ENCODE measurements at regions not wholly inside any gene's neighbourhood (a gene's known extent, or its start where the extent isn't known, plus 50 kb on each side); places are given as distances from the start of the nearest gene placed in this dataset.

DNA sequence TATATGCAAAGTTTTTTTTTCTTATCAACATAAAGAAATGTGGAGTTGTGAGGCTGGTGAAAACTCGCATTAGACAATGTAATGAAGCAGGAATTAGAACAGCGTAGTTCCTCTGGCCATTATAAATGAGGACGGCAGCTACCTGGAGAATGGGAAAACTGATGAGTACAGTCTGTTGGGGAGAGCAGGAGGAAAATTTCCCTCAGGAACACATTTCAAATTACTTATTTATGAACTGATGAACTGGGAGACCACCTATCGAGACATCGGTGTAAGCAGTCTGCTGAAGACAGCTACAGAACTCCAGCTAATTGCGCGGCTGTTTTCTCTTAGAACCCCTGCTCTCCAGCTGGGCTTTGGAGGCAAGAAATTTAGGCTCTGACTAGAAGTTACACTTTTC, 343.9 kb upstream of the CLINT1 start:
- H3K4me1 ChIP-seq (ENCODE audit: insufficient read depth), result no peaks in the 10 kb centered on the region
- 76 to 81% methylated on average over 7 of the region's 7 CpGs for WGBS, 2 experiments (ENCODE audit: low coverage in 1 of 2, low lambda C conversion rate in 2 of 2, missing lambda C conversion rate in 2 of 2)
- no peaks in the 10 kb centered on the region for H3K79me2 ChIP-seq (ENCODE audit: insufficient read depth)
- H4K20me1 ChIP-seq (ENCODE audit: insufficient read depth), result no peaks in the 10 kb centered on the region
- no peak for DNase-seq
- no peaks in the 10 kb centered on the region for H3K9me2 ChIP-seq (ENCODE audit: insufficient read depth)
- no peak overlapping the region for H3K27ac ChIP-seq
- no peak overlapping the region for H3K4me2 ChIP-seq (ENCODE audit: unreplicated experiment)
- H3K27me3 ChIP-seq (replicated peaks; ENCODE audit: insufficient read depth), result no peaks in the 10 kb centered on the region
- no peaks in the 10 kb centered on the region for H3K9me3 ChIP-seq (ENCODE audit: low read depth)
- in situ Hi-C loops (cut with MboI), result no loop called here
- no peak for TF ChIP-seq EZH2 (IDR thresholded peaks at IDR 0.05; ENCODE audit: insufficient read depth, poor library complexity, severe bottlenecking)
- TF ChIP-seq EZH2phosphoT487 (IDR thresholded peaks at IDR 0.05; ENCODE audit: insufficient read depth, low read depth), result no peak
- no peaks in the 10 kb centered on the region for H3K36me3 ChIP-seq (ENCODE audit: low read depth)
- no peaks in the 10 kb centered on the region for H3F3A ChIP-seq (ENCODE audit: insufficient read depth)
- H3K9ac ChIP-seq, result no peak overlapping the region
- H2AFZ ChIP-seq, result no peak overlapping the region
- no peak overlapping the region for H3K4me3 ChIP-seq

DNA sequence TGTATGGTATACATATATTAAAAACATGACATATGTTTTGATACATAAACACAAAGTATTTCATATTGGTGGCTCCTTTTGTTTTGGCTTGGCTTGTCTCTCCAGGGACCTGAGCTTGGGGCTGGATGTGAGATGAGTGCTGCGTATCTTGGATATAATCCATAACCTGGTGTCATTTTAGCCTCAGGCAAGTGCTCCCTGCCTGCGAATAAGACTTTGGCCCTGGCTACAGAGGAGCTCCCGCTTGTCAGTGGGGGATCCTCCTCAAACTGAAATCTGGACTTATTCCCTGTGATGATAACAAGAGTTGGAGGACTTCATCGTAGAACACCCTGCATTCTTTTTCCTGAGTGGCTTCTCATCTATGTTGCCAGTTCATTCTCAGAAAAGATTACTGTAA, 341.7 kb upstream of the CLINT1 start:
- H3K27ac ChIP-seq, result no peak overlapping the region
- no peaks in the 10 kb centered on the region for H3K9me3 ChIP-seq (ENCODE audit: low read depth)
- H3K79me2 ChIP-seq (ENCODE audit: insufficient read depth), result no peaks in the 10 kb centered on the region
- no peak for TF ChIP-seq EZH2 (IDR thresholded peaks at IDR 0.05; ENCODE audit: insufficient read depth, poor library complexity, severe bottlenecking)
- no peak for TF ChIP-seq EZH2phosphoT487 (IDR thresholded peaks at IDR 0.05; ENCODE audit: insufficient read depth, low read depth)
- H3K9me2 ChIP-seq (ENCODE audit: insufficient read depth), result no peaks in the 10 kb centered on the region
- H2AFZ ChIP-seq, result no peak overlapping the region
- no peak overlapping the region for H3K4me2 ChIP-seq (ENCODE audit: unreplicated experiment)
- no peak for DNase-seq
- no peaks in the 10 kb centered on the region for H3F3A ChIP-seq (ENCODE audit: insufficient read depth)
- 89 to 90% methylated on average over 4 of the region's 4 CpGs for WGBS, 2 experiments (ENCODE audit: low coverage in 1 of 2, low lambda C conversion rate in 2 of 2, missing lambda C conversion rate in 2 of 2)
- H3K27me3 ChIP-seq (replicated peaks; ENCODE audit: insufficient read depth), result no peaks in the 10 kb centered on the region; the same call in 1 of the 2 replicates
- no peak overlapping the region for H3K9ac ChIP-seq
- H3K4me1 ChIP-seq (ENCODE audit: insufficient read depth), result no peaks in the 10 kb centered on the region
- no peaks in the 10 kb centered on the region for H4K20me1 ChIP-seq (ENCODE audit: insufficient read depth)
- no peaks in the 10 kb centered on the region for H3K36me3 ChIP-seq (ENCODE audit: low read depth)
- H3K4me3 ChIP-seq, result no peak overlapping the region
- in situ Hi-C loops (cut with MboI), result no loop called here

DNA sequence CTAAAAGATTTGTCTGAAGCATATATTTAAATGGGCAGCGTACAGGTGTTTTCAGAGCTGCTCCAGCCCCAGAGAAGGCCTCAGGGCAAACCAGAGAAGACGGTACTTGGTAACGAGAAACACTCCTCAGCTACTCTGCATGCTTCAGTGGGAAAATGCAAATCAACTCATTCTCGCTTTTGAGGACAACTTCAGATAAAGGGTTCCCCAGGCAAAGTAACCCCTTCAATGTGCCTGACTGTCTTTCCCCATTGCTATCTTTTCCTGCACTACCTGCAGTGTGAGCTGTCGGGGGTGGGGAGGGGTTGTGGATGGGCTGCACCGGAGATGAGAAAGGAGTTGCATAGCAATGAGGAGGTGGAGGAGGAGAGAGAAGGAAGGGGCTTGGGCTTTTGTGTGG, 339.7 kb upstream of the CLINT1 start:
- Histone ChIP-seq H3K27me3 (replicated peaks; ENCODE audit: insufficient read depth) (no peaks in the 10 kb centered on the region; the same call in 1 of the 2 replicates), H3K9ac (no peak overlapping the region), H3K79me2 (ENCODE audit: insufficient read depth) (no peaks in the 10 kb centered on the region), H4K20me1 (ENCODE audit: insufficient read depth) (no peaks in the 10 kb centered on the region), H3K36me3 (ENCODE audit: low read depth) (no peaks in the 10 kb centered on the region), H3K27ac (no peak overlapping the region), H3K9me3 (ENCODE audit: low read depth) (no peaks in the 10 kb centered on the region), H3F3A (ENCODE audit: insufficient read depth) (no peaks in the 10 kb centered on the region), H3K4me3 (no peak overlapping the region), H2AFZ (no peak overlapping the region), H3K4me2 (ENCODE audit: unreplicated experiment) (no peak overlapping the region), H3K4me1 (ENCODE audit: insufficient read depth) (no peaks in the 10 kb centered on the region), H3K9me2 (ENCODE audit: insufficient read depth) (no peaks in the 10 kb centered on the region)
- in situ Hi-C loops (cut with MboI), result no loop called here
- TF ChIP-seq EZH2 (IDR thresholded peaks at IDR 0.05; ENCODE audit: insufficient read depth, poor library complexity, severe bottlenecking) (no peak), EZH2phosphoT487 (IDR thresholded peaks at IDR 0.05; ENCODE audit: insufficient read depth, low read depth) (no peak)
- 85 to 86% methylated on average over 6 of the region's 6 CpGs for WGBS, 2 experiments (ENCODE audit: low coverage in 1 of 2, low lambda C conversion rate in 2 of 2, missing lambda C conversion rate in 2 of 2)
- no peak for DNase-seq

DNA sequence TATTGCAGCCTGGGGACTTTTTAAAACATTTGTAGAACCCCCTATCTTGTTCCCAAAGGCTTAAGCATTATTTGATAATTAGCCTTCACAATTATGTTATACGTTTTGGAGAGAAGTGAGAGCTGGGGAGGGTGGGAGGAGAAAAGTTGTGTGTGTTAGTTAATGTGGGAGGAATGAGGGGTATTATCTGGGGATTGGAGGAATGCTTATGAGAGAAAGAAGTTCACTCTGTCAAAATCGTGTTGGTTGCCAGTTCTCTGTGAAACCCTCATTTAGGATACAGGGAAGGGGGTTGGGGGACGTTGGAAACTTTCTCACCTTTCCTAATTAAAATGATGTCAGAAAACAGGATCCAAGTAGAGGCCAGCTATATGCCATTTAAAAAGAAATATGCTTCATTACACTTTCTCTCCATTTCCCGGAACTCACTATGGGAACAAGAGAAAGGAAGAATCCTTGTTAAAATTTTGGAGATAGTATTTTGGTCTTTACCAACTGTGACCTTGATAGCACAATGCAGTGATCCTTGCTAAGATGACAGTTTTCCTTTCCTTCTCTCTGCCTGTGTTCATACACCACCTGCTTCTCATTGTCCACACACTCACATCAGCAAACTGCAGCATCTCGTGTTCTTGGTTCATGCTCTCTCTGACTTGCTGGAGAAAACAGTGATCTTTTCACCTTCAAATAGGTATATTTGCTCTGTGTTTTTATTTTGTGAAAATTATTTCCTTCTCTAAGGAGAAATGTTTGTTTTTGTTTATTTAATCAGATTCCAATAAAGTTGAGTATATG, 336.7 kb upstream of the CLINT1 start:
- in situ Hi-C loops (cut with MboI), result no loop called here
- H3K4me2 ChIP-seq (ENCODE audit: unreplicated experiment), result no peak overlapping the region
- no peaks in the 10 kb centered on the region for H3K4me1 ChIP-seq (ENCODE audit: insufficient read depth)
- no peak overlapping the region for H2AFZ ChIP-seq
- H3K27me3 ChIP-seq (replicated peaks; ENCODE audit: insufficient read depth), result no peaks in the 10 kb centered on the region; the same call in 1 of the 2 replicates
- H3K9me2 ChIP-seq (ENCODE audit: insufficient read depth), result no peaks in the 10 kb centered on the region
- H3K36me3 ChIP-seq (ENCODE audit: low read depth), result no peaks in the 10 kb centered on the region
- no peak overlapping the region for H3K9ac ChIP-seq
- no peak overlapping the region for H3K27ac ChIP-seq
- WGBS, 2 experiments (ENCODE audit: low coverage in 1 of 2, low lambda C conversion rate in 2 of 2, missing lambda C conversion rate in 2 of 2), result 70 to 76% methylated on average over 5 of the region's 5 CpGs
- no peak overlapping the region for H3K4me3 ChIP-seq
- DNase-seq, result no peak
- H3K79me2 ChIP-seq (ENCODE audit: insufficient read depth), result no peaks in the 10 kb centered on the region
- H3K9me3 ChIP-seq (ENCODE audit: low read depth), result peaks cover 7% of the 10 kb centered on the region
- H3F3A ChIP-seq (ENCODE audit: insufficient read depth), result no peaks in the 10 kb centered on the region
- TF ChIP-seq EZH2 (IDR thresholded peaks at IDR 0.05; ENCODE audit: insufficient read depth, poor library complexity, severe bottlenecking) (no peak), EZH2phosphoT487 (IDR thresholded peaks at IDR 0.05; ENCODE audit: insufficient read depth, low read depth) (no peak)
- H4K20me1 ChIP-seq (ENCODE audit: insufficient read depth), result no peaks in the 10 kb centered on the region

Data from GM23248 (cell line).